Smooth muscle cell (in vitro differentiated cells): ENCODE measurements at regions not wholly inside any gene's neighbourhood (a gene's known extent, or its start where the extent isn't known, plus 50 kb on each side); places are given as distances from the start of the nearest gene placed in this dataset.

Source experiments
- DNase-seq: peaks from one replicate; lab custom pipeline; 2025; ENCODE audit not compliant: unreplicated experiment; lab: John Stamatoyannopoulos, UW
- H2AFZ ChIP-seq: fragments of 200-600 bp; sonication (generic); 2 replicates; pipeline ENCODE4 v1.6.0; 2016; ENCODE audit warnings: antibody characterized with exemption, low read depth, mild to moderate bottlenecking
- H3F3A ChIP-seq: fragments of 200-600 bp; sonication (generic); 2 replicates; pipeline ENCODE4 v1.6.0; 2017; ENCODE audit warnings: antibody characterized with exemption, low read depth
- H3K27ac ChIP-seq: fragments of 200-600 bp; sonication (generic); 2 replicates; pipeline ENCODE4 v1.5.1; 2016; ENCODE audit warnings: low read depth, mild to moderate bottlenecking
- H3K27me3 ChIP-seq: fragments of 200-600 bp; sonication (generic); 2 replicates; pipeline ENCODE4 v1.6.1; 2016; ENCODE audit warnings: low read depth, mild to moderate bottlenecking
- H3K36me3 ChIP-seq: fragments of 200-600 bp; sonication (generic); 2 replicates; pipeline ENCODE4 v1.5.1; 2016; ENCODE audit warnings: low read depth
- H3K4me1 ChIP-seq: fragments of 200-600 bp; sonication (generic); 2 replicates; pipeline ENCODE4 v1.5.1; 2016; ENCODE audit warnings: low read depth
- H3K4me2 ChIP-seq: fragments of 200-600 bp; sonication (generic); 2 replicates; pipeline ENCODE4 v1.6.0; 2016; ENCODE audit warnings: mild to moderate bottlenecking
- H3K4me3 ChIP-seq: fragments of 200-600 bp; sonication (generic); 2 replicates; pipeline ENCODE4 v1.5.1; 2016; ENCODE audit warnings: mild to moderate bottlenecking
- H3K79me2 ChIP-seq: fragments of 200-600 bp; sonication (generic); 2 replicates; pipeline ENCODE4 v1.6.0; 2016; ENCODE audit warnings: low read depth, mild to moderate bottlenecking
- H3K9ac ChIP-seq: fragments of 200-600 bp; sonication (generic); 2 replicates; pipeline ENCODE4 v1.6.0; 2016; ENCODE audit warnings: low read depth
- H3K9me3 ChIP-seq: fragments of 200-600 bp; sonication (generic); replicated peaks from 2 replicates; pipeline ENCODE4 v1.5.1; 2016; ENCODE audit warnings: low read depth
- H4K20me1 ChIP-seq: fragments of 200-600 bp; sonication (generic); 2 replicates; pipeline ENCODE4 v1.6.0; 2016; ENCODE audit warnings: low read depth
- CTCF ChIP-seq: fragments of 200-600 bp; sonication (generic); IDR thresholded peaks from 2 replicates; pipeline ENCODE4 v1.5.1; 2017; ENCODE audit warnings: borderline replicate concordance, mild to moderate bottlenecking, antibody characterized with exemption; ENCODE audit not compliant: insufficient read depth, poor library complexity, severe bottlenecking
- WGBS: methylation state at CpG from one replicate; pipeline ENCODE4 v1.1.7; 2016; ENCODE audit warnings: low lambda C conversion rate; 5-methylcytosine and 5-hydroxymethylcytosine counted together

GRCh38 chr2:147589127-147589526 lies 255.7 kb upstream of the ACVR2A start:
- DNase-seq: no peak
- no peak for TF ChIP-seq CTCF
- H4K20me1 ChIP-seq: no peaks in the 10 kb centered on the region
- H3K4me3 ChIP-seq: no peak overlapping the region
- no peaks in the 10 kb centered on the region for H3K36me3 ChIP-seq
- no peaks in the 10 kb centered on the region for H3K27me3 ChIP-seq
- no peaks in the 10 kb centered on the region for H3K4me1 ChIP-seq
- no peak overlapping the region for H2AFZ ChIP-seq
- H3K9ac ChIP-seq: no peak overlapping the region
- no peak overlapping the region for H3K4me2 ChIP-seq
- H3K9me3 ChIP-seq: no peaks in the 10 kb centered on the region
- 88% methylated on average over 1 of the region's 1 CpG for WGBS
- no peak overlapping the region for H3K27ac ChIP-seq
- H3F3A ChIP-seq: no peaks in the 10 kb centered on the region
- H3K79me2 ChIP-seq: no peaks in the 10 kb centered on the region

- Histone ChIP-seq H3K79me2 (no peaks in the 10 kb centered on the region), H3K27ac (peak overlapping the region; percentile 18)
Observed at GRCh38 chr2:147588191-147588590, 256.6 kb upstream of the ACVR2A start.

GRCh38 chr2:147578529-147578928 lies 266.3 kb upstream of the ACVR2A start:
- no peak overlapping the region for H3K4me3 ChIP-seq
- TF ChIP-seq CTCF: no peak
- no peaks in the 10 kb centered on the region for H3K36me3 ChIP-seq
- no peaks in the 10 kb centered on the region for H3K27me3 ChIP-seq
- DNase-seq: no peak
- H3F3A ChIP-seq: no peaks in the 10 kb centered on the region
- no peaks in the 10 kb centered on the region for H3K4me1 ChIP-seq
- no peak overlapping the region for H3K27ac ChIP-seq
- no peaks in the 10 kb centered on the region for H3K9me3 ChIP-seq
- WGBS: 80% methylated on average over 3 of the region's 3 CpGs
- H3K79me2 ChIP-seq: no peaks in the 10 kb centered on the region
- no peak overlapping the region for H3K4me2 ChIP-seq
- H4K20me1 ChIP-seq: no peaks in the 10 kb centered on the region
- no peak overlapping the region for H3K9ac ChIP-seq
- H2AFZ ChIP-seq: no peak overlapping the region

More at GRCh38 chr2:147588191-147588590, 256.6 kb upstream of the ACVR2A start:
- no peak overlapping the region for H2AFZ ChIP-seq
- WGBS: 79% methylated on average over 2 of the region's 2 CpGs
- H3F3A ChIP-seq: no peaks in the 10 kb centered on the region
- no peaks in the 10 kb centered on the region for H3K36me3 ChIP-seq
- no peak overlapping the region for H3K4me2 ChIP-seq
- H3K9me3 ChIP-seq: no peaks in the 10 kb centered on the region
- no peaks in the 10 kb centered on the region for H3K4me1 ChIP-seq
- no peak for DNase-seq
- H3K27me3 ChIP-seq: no peaks in the 10 kb centered on the region
- no peak overlapping the region for H3K9ac ChIP-seq
- no peak overlapping the region for H3K4me3 ChIP-seq
- H4K20me1 ChIP-seq: no peaks in the 10 kb centered on the region
- no peak for TF ChIP-seq CTCF

GRCh38 chr2:147577998-147578380 lies 266.8 kb upstream of the ACVR2A start:
- TF ChIP-seq CTCF: no peak
- H4K20me1 ChIP-seq: no peaks in the 10 kb centered on the region
- H3K27ac ChIP-seq: no peak overlapping the region
- H2AFZ ChIP-seq: no peak overlapping the region
- WGBS: 93% methylated on average over 2 of the region's 2 CpGs
- no peaks in the 10 kb centered on the region for H3K4me1 ChIP-seq
- H3K36me3 ChIP-seq: no peaks in the 10 kb centered on the region
- no peak overlapping the region for H3K4me3 ChIP-seq
- DNase-seq: no peak
- no peaks in the 10 kb centered on the region for H3K79me2 ChIP-seq
- no peaks in the 10 kb centered on the region for H3K27me3 ChIP-seq
- no peak overlapping the region for H3K4me2 ChIP-seq
- no peaks in the 10 kb centered on the region for H3F3A ChIP-seq
- H3K9me3 ChIP-seq: no peaks in the 10 kb centered on the region
- no peak overlapping the region for H3K9ac ChIP-seq
